Transverse colon (tissue), 4 donors: ENCODE measurements at regions not wholly inside any gene's neighbourhood (a gene's known extent, or its start where the extent isn't known, plus 50 kb on each side); places are given as distances from the start of the nearest gene placed in this dataset.

Experiments used
- DNase-seq: peaks from one replicate; pipeline ENCODE4 v3.0.0-alpha.2; 2019
- H3K27ac ChIP-seq, 4 donors: fragments of 200-600 bp; sonication (generic); 2 replicates each; pipeline ENCODE4 v1.5.1; 2016 to 2018; ENCODE audit warnings: inconsistent platforms in 4 of 4
- H3K27me3 ChIP-seq: fragments of 200-600 bp; sonication (generic); 2 replicates; pipeline ENCODE4 v1.5.1; 2017; ENCODE audit warnings: inconsistent platforms
- H3K36me3 ChIP-seq, 4 donors: fragments of 200-600 bp; sonication (generic); 2 replicates each; pipeline ENCODE4 v1.5.1; 2017 to 2019; ENCODE audit warnings: inconsistent platforms in 4 of 4
- H3K4me1 ChIP-seq, 4 donors: fragments of 200-600 bp; sonication (generic); 2 replicates each; pipeline ENCODE4 v1.5.1; 2017 to 2020; ENCODE audit warnings: inconsistent platforms in 4 of 4
- H3K4me3 ChIP-seq, 4 donors: fragments of 200-600 bp; sonication (generic); 1 replicate in 1 of 4; 2 replicates in 3 of 4; pipeline versions ENCODE4 v1.5.1 to v1.6.1; 2017 to 2019; ENCODE audit warnings: inconsistent platforms in 4 of 4
- H3K9me3 ChIP-seq, 2 donors: fragments of 200-600 bp; sonication (generic); 2 replicates each; pipeline ENCODE4 v1.5.1; 2017 to 2019; ENCODE audit warnings: inconsistent platforms in 2 of 2
- CTCF ChIP-seq, 5 experiments: fragments of 200-600 bp in 3 of 5; fragments of 450-650 bp in 2 of 5; sonication (generic) in 3 of 5; IDR thresholded peaks; 1 replicate in 2 of 5; 2 replicates in 3 of 5; pipeline ENCODE4 v1.5.1; 2016 to 2017; ENCODE audit warnings: antibody characterized with exemption in 5 of 5, inconsistent platforms in 3 of 5, mild to moderate bottlenecking in 2 of 5, moderate library complexity in 1 of 5
- EP300 ChIP-seq: sonication (generic); formaldehyde crosslinking; IDR thresholded peaks from one replicate; pipeline ENCODE4 v1.6.1; 2017; ENCODE audit warnings: antibody characterized with exemption, low read depth
- POLR2A ChIP-seq: fragments of 450-650 bp; IDR thresholded peaks from one replicate; pipeline ENCODE4 v1.6.1; 2016; ENCODE audit warnings: antibody characterized with exemption, mild to moderate bottlenecking, moderate library complexity
- POLR2AphosphoS5 ChIP-seq, 3 donors: sonication (generic); formaldehyde crosslinking; IDR thresholded peaks; one replicate each; pipeline ENCODE4 v1.6.1; 2016; ENCODE audit warnings: antibody characterized with exemption in 3 of 3
- WGBS, 2 donors: methylation state at CpG; one replicate each; pipeline ENCODE4 v1.1.5; 2018; ENCODE audit warnings: low coverage in 1 of 2; 5-methylcytosine and 5-hydroxymethylcytosine counted together
- in situ Hi-C, 4 donors: fragments of 200-750 bp; cut with MboI; loops; one replicate each; pipeline versions ENCODE4 v1.15.0 to v1.15.1; 2017; ENCODE audit warnings: low sequenced_read_pairs in 3 of 4, low pct_ligation_motif_present in 1 of 4, low pct_unique_long_range_greater_than_20kb in 1 of 4
- intact Hi-C: fragments of 100-400 bp; cut with DNase I; formaldehyde crosslinking; loops from one replicate; pipeline ENCODE4 v1.15.1; 2023; ENCODE audit warnings: low total_unique reads

- no peaks in the 10 kb centered on the region for H3K27me3 ChIP-seq
- no peak for TF ChIP-seq POLR2A
- TF ChIP-seq POLR2AphosphoS5 (IDR thresholded peaks at IDR 0.05) = no peak
- no peak for TF ChIP-seq EP300
- no peak for TF ChIP-seq CTCF (IDR thresholded peaks at IDR 0.05)
- in situ Hi-C loops = no loop called here
- H3K36me3 ChIP-seq = no peaks in the 10 kb centered on the region
- no peaks in the 10 kb centered on the region for H3K4me1 ChIP-seq
- intact Hi-C loops = no loop called here
- DNase-seq = no peak
- WGBS, 2 donors = 30 to 45% methylated on average over 1 of the region's 1 CpG
- peaks cover 0 to 4% of the 10 kb centered on the region in 2 donors for H3K9me3 ChIP-seq
- no peak overlapping the region for H3K4me3 ChIP-seq
- no peak overlapping the region for H3K27ac ChIP-seq
These were observed 154.7 kb upstream of the CADPS start for GRCh38 chr3:63029921-63030320.

DNA sequence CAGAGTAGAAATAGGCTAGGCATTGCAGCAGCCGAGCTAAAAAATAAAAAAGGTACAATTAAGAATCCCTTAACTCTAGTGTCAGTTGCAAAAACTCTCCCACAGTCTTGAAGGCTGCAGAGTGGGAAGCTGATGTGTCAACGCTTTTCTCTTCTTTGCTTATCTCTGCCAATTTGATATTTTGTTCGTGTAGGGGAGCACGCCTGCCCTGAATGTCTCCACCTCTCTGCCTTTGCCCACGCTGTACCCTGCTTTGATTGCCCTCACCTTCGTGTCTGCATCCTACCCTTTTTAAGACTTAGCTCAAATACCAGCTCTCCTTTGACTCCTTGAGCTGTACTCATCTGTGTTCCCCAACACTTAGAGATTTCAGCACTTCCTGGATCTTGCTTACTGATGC lies 155.4 kb upstream of the CADPS start:
- H3K27me3 ChIP-seq = no peaks in the 10 kb centered on the region
- no peak overlapping the region for H3K27ac ChIP-seq
- H3K36me3 ChIP-seq = no peaks in the 10 kb centered on the region
- intact Hi-C loops = no loop called here
- no peak for DNase-seq
- no peaks in the 10 kb centered on the region for H3K4me1 ChIP-seq
- in situ Hi-C loops = no loop called here
- no peak overlapping the region for H3K4me3 ChIP-seq
- 78 to 87% methylated on average over 4 to 6 of the region's 6 CpGs for WGBS, 2 donors
- TF ChIP-seq EP300 (no peak), POLR2AphosphoS5 (IDR thresholded peaks at IDR 0.05) (no peak), CTCF (IDR thresholded peaks at IDR 0.05) (no peak), POLR2A (no peak)
- H3K9me3 ChIP-seq = peaks cover 0 to 4% of the 10 kb centered on the region in 2 donors

DNA sequence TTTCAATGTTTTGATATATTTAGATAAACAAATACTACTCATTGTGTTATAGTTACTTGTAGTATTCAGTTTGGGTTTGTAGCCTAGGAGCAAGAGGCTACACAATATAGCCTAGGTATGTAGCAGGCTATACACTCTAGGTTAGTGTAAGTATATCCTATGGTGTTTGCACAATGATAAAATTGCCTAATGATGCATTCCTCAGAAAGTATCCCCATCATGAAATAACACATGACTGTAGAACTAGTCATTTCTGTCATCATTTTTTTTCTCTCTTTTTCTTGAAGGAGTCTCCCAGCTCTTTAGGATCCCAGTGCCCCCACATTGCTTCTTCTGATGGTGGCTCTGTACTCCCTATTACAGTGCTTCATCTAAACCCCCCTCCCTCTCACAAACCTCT lies 157.7 kb upstream of the CADPS start:
- in situ Hi-C loops (no loop called here), intact Hi-C loops (no loop called here)
- Histone ChIP-seq H3K4me3 (no peak overlapping the region), H3K4me1 (no peaks in the 10 kb centered on the region), H3K36me3 (no peaks in the 10 kb centered on the region), H3K27ac (no peak overlapping the region), H3K9me3 (peaks cover 0 to 4% of the 10 kb centered on the region in 2 donors), H3K27me3 (no peaks in the 10 kb centered on the region)
- no peak for DNase-seq
- no peak for TF ChIP-seq CTCF (IDR thresholded peaks at IDR 0.05)
- TF ChIP-seq EP300 = no peak
- TF ChIP-seq POLR2AphosphoS5 (IDR thresholded peaks at IDR 0.05) = no peak
- TF ChIP-seq POLR2A = no peak

DNA sequence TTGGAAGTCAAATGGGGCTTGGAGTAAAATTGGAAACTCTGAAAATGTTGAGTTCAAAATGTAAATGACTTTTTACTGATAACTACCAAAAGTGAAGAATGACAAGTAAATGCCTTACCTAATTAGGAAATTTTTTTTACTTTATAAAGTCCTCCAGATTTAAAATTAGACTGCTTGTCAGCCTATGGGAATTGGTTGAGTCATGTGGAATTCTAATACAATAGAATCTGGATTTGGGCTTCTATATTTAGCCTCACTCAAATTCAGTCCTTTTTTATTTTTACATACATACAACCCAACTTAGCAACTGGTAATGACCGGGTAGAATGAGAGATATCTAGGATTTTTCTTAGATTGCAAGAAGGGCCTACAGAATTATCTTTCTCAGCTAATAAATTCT lies 158.9 kb upstream of the CADPS start:
- intact Hi-C loops = no loop called here
- in situ Hi-C loops = no loop called here
- 92% methylated on average over 1 of the region's 1 CpG for WGBS, 2 donors
- Histone ChIP-seq H3K27me3 (no peaks in the 10 kb centered on the region), H3K27ac (no peak overlapping the region), H3K36me3 (no peaks in the 10 kb centered on the region), H3K4me3 (no peak overlapping the region), H3K9me3 (peaks cover 0 to 4% of the 10 kb centered on the region in 2 donors), H3K4me1 (no peaks in the 10 kb centered on the region)
- TF ChIP-seq POLR2AphosphoS5 (IDR thresholded peaks at IDR 0.05) (no peak), POLR2A (no peak), EP300 (no peak)
- no peak for DNase-seq

- in situ Hi-C loops = no loop called here
- no peak for TF ChIP-seq POLR2AphosphoS5 (IDR thresholded peaks at IDR 0.05)
- no peak for TF ChIP-seq POLR2A
- TF ChIP-seq CTCF (IDR thresholded peaks at IDR 0.05) = no peak
- no peak for TF ChIP-seq EP300
- Histone ChIP-seq H3K27me3 (no peaks in the 10 kb centered on the region), H3K4me1 (no peaks in the 10 kb centered on the region), H3K36me3 (no peaks in the 10 kb centered on the region), H3K4me3 (no peak overlapping the region), H3K9me3 (no peaks in the 10 kb centered on the region), H3K27ac (no peak overlapping the region)
- DNase-seq = no peak
- intact Hi-C loops = no loop called here
- WGBS, 2 donors = 71 to 72% methylated on average over 3 to 4 of the region's 4 CpGs
These were observed 161.9 kb upstream of the CADPS start for GRCh38 chr3:63037116-63037515.
